CD14-positive monocyte (primary cell): ENCODE measurements at regions not wholly inside any gene's neighbourhood (a gene's known extent, or its start where the extent isn't known, plus 50 kb on each side); places are given as distances from the start of the nearest gene placed in this dataset.

Source experiments
- DNase-seq, 3 donors: peaks; one replicate each; pipeline ENCODE4 v3.0.0-alpha.2; 2011 to 2022
- H2AFZ ChIP-seq: 2 replicates; pipeline ENCODE4 v1.6.0; 2012; ENCODE audit warnings: mild to moderate bottlenecking, low read depth, low read length, inconsistent platforms; ENCODE audit not compliant: insufficient read depth, poor library complexity, severe bottlenecking
- H3K27ac ChIP-seq, 2 donors: 1 replicate in 1 of 2; 2 replicates in 1 of 2; pipeline ENCODE4 v1.5.1; 2012 to 2013; ENCODE audit warnings: low read length in 2 of 2, control low read depth in 1 of 2, inconsistent platforms in 1 of 2, low read depth in 1 of 2, mild to moderate bottlenecking in 1 of 2
- H3K27me3 ChIP-seq, 2 donors: one replicate each; pipeline versions ENCODE4 v1.6.0 to v1.6.1; 2011 to 2013; ENCODE audit warnings: low read length in 2 of 2; ENCODE audit not compliant: control insufficient read depth in 2 of 2, insufficient read depth in 2 of 2
- H3K36me3 ChIP-seq, 2 donors: replicated peaks in 1 of 2; 1 replicate in 1 of 2; 2 replicates in 1 of 2; pipeline versions ENCODE4 v1.5.1 to v1.6.1; 2012 to 2013; ENCODE audit warnings: low read length in 2 of 2, control low read depth in 1 of 2, inconsistent platforms in 1 of 2, mild to moderate bottlenecking in 1 of 2; ENCODE audit not compliant: insufficient read depth in 2 of 2, control insufficient read depth in 1 of 2
- H3K4me1 ChIP-seq, 2 donors: 1 replicate in 1 of 2; 2 replicates in 1 of 2; pipeline versions ENCODE4 v1.5.1 to v1.6.1; 2012 to 2013; ENCODE audit warnings: low read length in 2 of 2, control low read depth in 1 of 2, inconsistent platforms in 1 of 2, mild to moderate bottlenecking in 1 of 2, moderate library complexity in 1 of 2; ENCODE audit not compliant: insufficient read depth in 2 of 2, control insufficient read depth in 1 of 2
- H3K4me2 ChIP-seq: replicated peaks from 2 replicates; pipeline ENCODE3; 2012; ENCODE audit warnings: low read length, moderate library complexity, mild to moderate bottlenecking; ENCODE audit not compliant: poor library complexity, severe bottlenecking; ENCODE audit errors: extremely low read depth
- H3K4me3 ChIP-seq, 3 experiments: fragments of 200-600 bp in 1 of 3; sonication (generic) in 1 of 3; replicated peaks in 1 of 3; 1 replicate in 2 of 3; 2 replicates in 1 of 3; pipeline ENCODE4 v1.5.1; 2011 to 2013; ENCODE audit warnings: low read length in 3 of 3, mild to moderate bottlenecking in 3 of 3, control low read depth in 2 of 3, low read depth in 2 of 3, inconsistent platforms in 1 of 3, moderate library complexity in 1 of 3
- H3K79me2 ChIP-seq: 2 replicates; pipeline ENCODE4 v1.6.0; 2012; ENCODE audit warnings: mild to moderate bottlenecking, control low read depth, inconsistent platforms, low read length, moderate library complexity; ENCODE audit not compliant: insufficient read depth
- H3K9ac ChIP-seq: 2 replicates; pipeline ENCODE4 v1.6.0; 2017; ENCODE audit warnings: low read length, mild to moderate bottlenecking; ENCODE audit not compliant: insufficient read depth, poor library complexity, severe bottlenecking
- H3K9me3 ChIP-seq, 2 donors: replicated peaks in 1 of 2; 1 replicate in 1 of 2; 2 replicates in 1 of 2; pipeline versions ENCODE4 v1.5.1 to v1.6.1; 2012 to 2013; ENCODE audit warnings: low read length in 2 of 2, control low read depth in 1 of 2; ENCODE audit not compliant: control insufficient read depth in 1 of 2, insufficient read depth in 1 of 2
- H4K20me1 ChIP-seq: 2 replicates; pipeline ENCODE4 v1.6.0; 2012; ENCODE audit warnings: mild to moderate bottlenecking, low read length, control low read depth, moderate library complexity; ENCODE audit not compliant: insufficient read depth
- H3K27ac Mint-ChIP-seq, 7 donors: one replicate each; pipeline ENCODE4 v1.8.0; 2020; ENCODE audit warnings: mild to moderate bottlenecking in 7 of 7, mixed read lengths in 7 of 7, moderate library complexity in 6 of 7, inconsistent platforms in 2 of 7
- H3K27me3 Mint-ChIP-seq, 3 donors: one replicate each; pipeline ENCODE4 v1.8.0; 2021 to 2022; ENCODE audit warnings: low read depth in 3 of 3, mild to moderate bottlenecking in 3 of 3, mixed read lengths in 3 of 3, moderate library complexity in 3 of 3, inconsistent platforms in 1 of 3
- H3K36me3 Mint-ChIP-seq, 2 donors: one replicate each; pipeline ENCODE4 v1.8.0; 2020; ENCODE audit warnings: mixed read lengths in 2 of 2, inconsistent platforms in 1 of 2, mild to moderate bottlenecking in 1 of 2
- H3K4me1 Mint-ChIP-seq: one replicate; pipeline ENCODE4 v1.8.0; 2020; ENCODE audit warnings: mild to moderate bottlenecking, mixed read lengths
- H3K4me3 Mint-ChIP-seq, 2 donors: one replicate each; pipeline ENCODE4 v1.8.0; 2020; ENCODE audit warnings: mild to moderate bottlenecking in 2 of 2, mixed read lengths in 2 of 2, moderate library complexity in 1 of 2
- H3K9me3 Mint-ChIP-seq, 7 donors: one replicate each; pipeline ENCODE4 v1.8.0; 2020 to 2022; ENCODE audit warnings: mixed read lengths in 7 of 7, mild to moderate bottlenecking in 6 of 7, moderate library complexity in 6 of 7, inconsistent platforms in 2 of 7
- CTCF ChIP-seq: fragments of 200-600 bp; IDR thresholded peaks from one replicate; pipeline ENCODE4 v1.8.0; 2022; ENCODE audit warnings: antibody characterized with exemption, mild to moderate bottlenecking
- WGBS: methylation state at CpG from one replicate; pipeline ENCODE4 v1.1.5; 2013; ENCODE audit warnings: missing lambda C conversion rate; ENCODE audit not compliant: insufficient coverage; 5-methylcytosine and 5-hydroxymethylcytosine counted together
- intact Hi-C, 2 donors: fragments of 100-400 bp; cut with micrococcal nuclease; formaldehyde crosslinking; loops; one replicate each; pipeline versions ENCODE4 v1.15.0 to v1.15.1; 2023

DNA sequence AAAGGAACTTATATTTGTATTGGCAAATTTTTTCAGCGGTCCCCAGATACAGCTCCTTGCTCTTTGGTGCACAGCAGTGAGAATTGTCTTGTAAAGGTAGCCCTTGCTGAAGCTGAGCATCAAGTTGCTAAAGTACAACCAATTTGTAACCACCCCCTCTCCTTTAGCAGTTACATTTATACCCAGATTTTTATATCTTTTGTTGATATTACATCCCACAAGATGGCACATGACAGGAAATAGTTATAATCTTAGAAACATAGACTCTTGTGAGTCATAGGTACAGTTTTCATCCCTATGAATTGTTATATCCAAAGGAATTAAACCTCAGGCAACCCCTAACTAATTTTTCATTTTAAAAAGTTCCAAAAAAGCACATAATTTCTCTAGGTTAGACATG, 523.0 kb upstream of the SLITRK1 start:
- no CpG with 5 or more reads among the region's 1 CpG for WGBS
- TF ChIP-seq CTCF: no peak
- Histone ChIP-seq H3K9me3 (peaks cover 0 to 4% of the 10 kb centered on the region in 2 donors), H3K36me3 (no peaks in the 10 kb centered on the region), H3K4me2 (no peak overlapping the region), H3K27ac (no peak overlapping the region), H3K27me3 (no peaks in the 10 kb centered on the region), H2AFZ (no peak overlapping the region), H3K9ac (no peak overlapping the region), H4K20me1 (no peaks in the 10 kb centered on the region), H3K4me1 (no peaks in the 10 kb centered on the region), H3K79me2 (no peaks in the 10 kb centered on the region), H3K4me3 (no peak overlapping the region)
- DNase-seq: no peak
- intact Hi-C loops: no loop called here
- Mint-ChIP-seq H3K36me3 (no peaks in the 10 kb centered on the region), H3K27me3 (no peaks in the 10 kb centered on the region), H3K9me3 (peaks cover 2 to 11% (median 8%) of the 10 kb centered on the region in 7 donors), H3K4me3 (no peak overlapping the region), H3K27ac (no peak overlapping the region), H3K4me1 (no peaks in the 10 kb centered on the region)

- DNase-seq: no peak
- H3K27me3 Mint-ChIP-seq: no peaks in the 10 kb centered on the region
- H3K36me3 Mint-ChIP-seq: no peaks in the 10 kb centered on the region
- Histone ChIP-seq H3K4me3 (no peak overlapping the region), H3K27ac (no peak overlapping the region), H3K4me2 (no peak overlapping the region), H3K9ac (no peak overlapping the region), H4K20me1 (no peaks in the 10 kb centered on the region), H3K79me2 (no peaks in the 10 kb centered on the region), H3K36me3 (no peaks in the 10 kb centered on the region), H3K27me3 (no peaks in the 10 kb centered on the region), H2AFZ (no peak overlapping the region), H3K9me3 (peaks cover 0 to 16% of the 10 kb centered on the region in 2 donors), H3K4me1 (no peaks in the 10 kb centered on the region)
- WGBS: no CpG with 5 or more reads among the region's 2 CpGs
- H3K4me1 Mint-ChIP-seq: no peaks in the 10 kb centered on the region
- no peak overlapping the region for H3K27ac Mint-ChIP-seq
- intact Hi-C loops: no loop called here
- H3K4me3 Mint-ChIP-seq: no peak overlapping the region
- peaks cover 2 to 13% (median 4%) of the 10 kb centered on the region in 7 donors for H3K9me3 Mint-ChIP-seq
- no peak for TF ChIP-seq CTCF
Observed at GRCh38 chr13:84400706-84401105, 518.4 kb upstream of the SLITRK1 start.
